T-helper 1 cell treated with Interleukin-12 subunit alpha and Interleukin-12 subunit beta and Interleukin-4 antibody, amounts not matched to agents 30 ng/mL and 1 ng/mL, for 36 hours (primary cell): ENCODE measurements at regions not wholly inside any gene's neighbourhood (a gene's known extent, or its start where the extent isn't known, plus 50 kb on each side); places are given as distances from the start of the nearest gene placed in this dataset.

Experiments used
- intact Hi-C: fragments of 100-400 bp; cut with micrococcal nuclease; formaldehyde crosslinking; loops from one replicate; pipeline ENCODE4 v1.15.1; 2024

GRCh38 chr17:68182011-68182306, 65.9 kb upstream of the AMZ2 start:
- intact Hi-C loops: loop anchor here (2.0 to 5.0 kb wide), 5 partner anchors 13 to 805 kb away; partner anchors contain the start of genes BPTF and PITPNC1

GRCh38 chr17:68182940-68183551, 64.8 kb upstream of the AMZ2 start:
- intact Hi-C loops: loop anchor here (2.0 to 5.0 kb wide), 5 partner anchors 14 to 806 kb away; partner anchors contain the start of genes BPTF and PITPNC1

- intact Hi-C loops: loop anchor here (1.0 to 5.0 kb wide), 7 partner anchors 16 to 807 kb away; partner anchors contain the start of genes BPTF and PITPNC1
Observed at GRCh38 chr17:68184141-68184571, 63.7 kb upstream of the AMZ2 start.

GRCh38 chr17:68184816-68185436, 62.9 kb upstream of the AMZ2 start:
- intact Hi-C loops: loop anchor here (1.0 to 5.0 kb wide), 7 partner anchors 15 to 808 kb away; partner anchors contain the start of genes BPTF and PITPNC1

- intact Hi-C loops: loop anchor here (2.0 kb wide), 1 partner anchor 53 kb away; no protein-coding TSS in a partner anchor
Observed at GRCh38 chr17:68185820-68186219, 62.0 kb upstream of the AMZ2 start.

GRCh38 chr17:68190495-68190894, 57.3 kb upstream of the AMZ2 start:
- intact Hi-C loops: no loop called here

- intact Hi-C loops: no loop called here
Observed at GRCh38 chr17:68195667-68196393, 52.0 kb upstream of the AMZ2 start.

GRCh38 chr17:68196394-68197090, 51.3 kb upstream of the AMZ2 start:
- intact Hi-C loops: no loop called here

GRCh38 chr17:68197091-68197996, 50.5 kb upstream of the AMZ2 start:
- intact Hi-C loops: no loop called here

- intact Hi-C loops: no loop called here
Observed at GRCh38 chr17:68197997-68198930, 49.6 kb upstream of the AMZ2 start.
